GM23248 (cell line): ENCODE measurements at regions not wholly inside any gene's neighbourhood (a gene's known extent, or its start where the extent isn't known, plus 50 kb on each side); places are given as distances from the start of the nearest gene placed in this dataset.

ENCODE experiments used
- DNase-seq: peaks from one replicate; pipeline ENCODE4 v3.0.0-alpha.2; 2015
- H2AFZ ChIP-seq: fragments of 200-600 bp; sonication (generic); 2 replicates; pipeline ENCODE4 v1.6.1; 2016; ENCODE audit warnings: antibody characterized with exemption
- H3F3A ChIP-seq: fragments of 200-600 bp; sonication (generic); 2 replicates; pipeline ENCODE4 v1.6.1; 2016; ENCODE audit warnings: mild to moderate bottlenecking, antibody characterized with exemption, mixed run types; ENCODE audit not compliant: insufficient read depth
- H3K27ac ChIP-seq: fragments of 200-600 bp; sonication (generic); 2 replicates; pipeline ENCODE4 v1.5.1; 2016; ENCODE audit warnings: mild to moderate bottlenecking
- H3K27me3 ChIP-seq: fragments of 200-600 bp; sonication (generic); replicated peaks from 2 replicates; pipeline ENCODE4 v1.6.1; 2016; ENCODE audit warnings: mild to moderate bottlenecking; ENCODE audit not compliant: insufficient read depth
- H3K36me3 ChIP-seq: fragments of 200-600 bp; sonication (generic); 2 replicates; pipeline ENCODE4 v1.6.1; 2016; ENCODE audit warnings: low read depth, mild to moderate bottlenecking
- H3K4me1 ChIP-seq: fragments of 200-600 bp; sonication (generic); 2 replicates; pipeline ENCODE4 v1.6.1; 2016; ENCODE audit warnings: mild to moderate bottlenecking; ENCODE audit not compliant: insufficient read depth
- H3K4me2 ChIP-seq: fragments of 200-600 bp; sonication (generic); one replicate; pipeline ENCODE4 v1.6.1; 2016; ENCODE audit warnings: mild to moderate bottlenecking; ENCODE audit not compliant: unreplicated experiment
- H3K4me3 ChIP-seq: fragments of 200-600 bp; sonication (generic); 2 replicates; pipeline ENCODE4 v1.5.1; 2016; ENCODE audit warnings: mild to moderate bottlenecking
- H3K79me2 ChIP-seq: fragments of 200-600 bp; sonication (generic); 2 replicates; pipeline ENCODE4 v1.6.1; 2016; ENCODE audit warnings: mild to moderate bottlenecking; ENCODE audit not compliant: insufficient read depth
- H3K9ac ChIP-seq: fragments of 200-600 bp; sonication (generic); 2 replicates; pipeline ENCODE4 v1.6.1; 2016; ENCODE audit warnings: mild to moderate bottlenecking
- H3K9me2 ChIP-seq: fragments of 200-600 bp; sonication (generic); 2 replicates; pipeline ENCODE4 v1.6.1; 2016; ENCODE audit warnings: mixed run types, mild to moderate bottlenecking, moderate library complexity; ENCODE audit not compliant: insufficient read depth
- H3K9me3 ChIP-seq: fragments of 200-600 bp; sonication (generic); one replicate; pipeline ENCODE4 v1.6.1; 2017; ENCODE audit warnings: low read depth
- H4K20me1 ChIP-seq: fragments of 200-600 bp; sonication (generic); 2 replicates; pipeline ENCODE4 v1.6.0; 2016; ENCODE audit not compliant: insufficient read depth
- EZH2 ChIP-seq: fragments of 200-600 bp; sonication (generic); IDR thresholded peaks from 2 replicates; pipeline ENCODE4 v1.6.1; 2018; ENCODE audit warnings: antibody characterized with exemption, mild to moderate bottlenecking; ENCODE audit not compliant: insufficient read depth, poor library complexity, severe bottlenecking
- EZH2phosphoT487 ChIP-seq: fragments of 200-600 bp; sonication (generic); IDR thresholded peaks from 2 replicates; pipeline ENCODE4 v1.6.1; 2018; ENCODE audit warnings: antibody characterized with exemption, moderate library complexity, mild to moderate bottlenecking, low read depth; ENCODE audit not compliant: insufficient read depth
- WGBS, 2 experiments: methylation state at CpG; one replicate each; pipeline ENCODE4 v1.1.6; 2015 to 2017; ENCODE audit warnings: low lambda C conversion rate in 2 of 2, low coverage in 1 of 2; ENCODE audit errors: missing lambda C conversion rate in 2 of 2; 5-methylcytosine and 5-hydroxymethylcytosine counted together
- in situ Hi-C: fragments of 300-500 bp; cut with MboI; formaldehyde crosslinking; loops from 2 replicates; pipeline ENCODE4 v1.15.0; 2020

DNA sequence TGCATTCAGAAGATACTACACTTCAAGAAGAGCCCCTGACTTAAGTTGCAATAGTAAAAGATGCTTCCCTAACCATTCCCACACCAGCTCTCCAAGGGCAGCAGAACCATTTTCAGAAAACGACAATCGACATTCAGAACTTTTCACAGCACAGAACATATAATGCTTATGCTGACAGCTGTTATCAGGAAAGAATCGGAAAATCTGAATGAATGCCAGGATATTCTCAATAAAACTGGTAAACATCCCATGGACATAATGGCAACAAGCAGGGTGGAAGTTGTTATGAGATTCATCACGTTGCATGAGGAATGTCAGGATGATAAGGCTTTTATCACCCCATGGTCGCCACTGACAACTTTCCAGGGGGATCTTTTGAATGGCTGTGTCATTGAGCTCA, 246.6 kb upstream of the CHRM3 start:
- in situ Hi-C loops = no loop called here
- no peak overlapping the region for H2AFZ ChIP-seq
- H3K4me1 ChIP-seq = no peaks in the 10 kb centered on the region
- H3K4me2 ChIP-seq = no peak overlapping the region
- no peak overlapping the region for H3K27ac ChIP-seq
- no peak for TF ChIP-seq EZH2
- TF ChIP-seq EZH2phosphoT487 = no peak
- no peak overlapping the region for H3K9ac ChIP-seq
- H3F3A ChIP-seq = no peaks in the 10 kb centered on the region
- H3K27me3 ChIP-seq = no peaks in the 10 kb centered on the region
- no peaks in the 10 kb centered on the region for H4K20me1 ChIP-seq
- DNase-seq = no peak
- no peaks in the 10 kb centered on the region for H3K9me3 ChIP-seq
- H3K4me3 ChIP-seq = no peak overlapping the region
- no peaks in the 10 kb centered on the region for H3K79me2 ChIP-seq
- H3K36me3 ChIP-seq = no peaks in the 10 kb centered on the region
- 8 to 15% methylated on average over 5 of the region's 5 CpGs for WGBS, 2 experiments
- no peaks in the 10 kb centered on the region for H3K9me2 ChIP-seq

- TF ChIP-seq EZH2 = no peak
- no peak for TF ChIP-seq EZH2phosphoT487
- H3F3A ChIP-seq = no peaks in the 10 kb centered on the region
- H3K27ac ChIP-seq = no peak overlapping the region
- H3K4me3 ChIP-seq = no peak overlapping the region
- 8 to 13% methylated on average over 3 of the region's 3 CpGs for WGBS, 2 experiments
- H3K4me2 ChIP-seq = no peak overlapping the region
- no peaks in the 10 kb centered on the region for H3K9me3 ChIP-seq
- in situ Hi-C loops = no loop called here
- H3K79me2 ChIP-seq = no peaks in the 10 kb centered on the region
- H4K20me1 ChIP-seq = no peaks in the 10 kb centered on the region
- H3K9ac ChIP-seq = no peak overlapping the region
- no peaks in the 10 kb centered on the region for H3K36me3 ChIP-seq
- H3K27me3 ChIP-seq = no peaks in the 10 kb centered on the region
- H3K4me1 ChIP-seq = no peaks in the 10 kb centered on the region
- H3K9me2 ChIP-seq = no peaks in the 10 kb centered on the region
- no peak for DNase-seq
- no peak overlapping the region for H2AFZ ChIP-seq
Measured at GRCh38 chr1:239128541-239128940, 257.8 kb upstream of the CHRM3 start.

DNA sequence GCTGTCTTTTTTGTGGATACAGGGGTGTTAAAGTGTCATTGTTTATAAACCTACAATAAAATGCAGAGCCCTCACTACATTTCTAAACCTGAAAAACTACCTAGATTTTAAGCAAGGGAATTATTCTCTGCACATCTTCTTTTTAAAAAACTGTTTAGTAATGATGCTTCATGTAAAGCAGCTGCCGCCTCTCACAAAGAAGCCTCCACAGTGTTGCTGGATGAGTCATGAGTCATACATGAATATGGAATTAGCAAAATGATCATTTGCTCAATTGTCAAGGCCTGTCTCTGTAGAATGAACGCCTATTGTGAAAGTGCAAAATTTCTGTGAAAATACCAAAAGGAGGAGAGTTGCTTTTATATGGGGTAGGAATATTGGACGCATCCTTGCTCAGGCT, 259.5 kb upstream of the CHRM3 start:
- Histone ChIP-seq H3K9ac (no peak overlapping the region), H4K20me1 (no peaks in the 10 kb centered on the region), H3K4me2 (no peak overlapping the region), H3K4me1 (no peaks in the 10 kb centered on the region), H3F3A (no peaks in the 10 kb centered on the region), H3K9me3 (no peaks in the 10 kb centered on the region), H3K9me2 (no peaks in the 10 kb centered on the region), H3K27ac (no peak overlapping the region), H3K27me3 (no peaks in the 10 kb centered on the region), H3K4me3 (no peak overlapping the region), H3K36me3 (no peaks in the 10 kb centered on the region), H3K79me2 (no peaks in the 10 kb centered on the region), H2AFZ (no peak overlapping the region)
- DNase-seq = no peak
- TF ChIP-seq EZH2 = no peak
- no peak for TF ChIP-seq EZH2phosphoT487
- WGBS, 2 experiments = 5% methylated on average over 3 of the region's 3 CpGs
- in situ Hi-C loops = no loop called here

DNA sequence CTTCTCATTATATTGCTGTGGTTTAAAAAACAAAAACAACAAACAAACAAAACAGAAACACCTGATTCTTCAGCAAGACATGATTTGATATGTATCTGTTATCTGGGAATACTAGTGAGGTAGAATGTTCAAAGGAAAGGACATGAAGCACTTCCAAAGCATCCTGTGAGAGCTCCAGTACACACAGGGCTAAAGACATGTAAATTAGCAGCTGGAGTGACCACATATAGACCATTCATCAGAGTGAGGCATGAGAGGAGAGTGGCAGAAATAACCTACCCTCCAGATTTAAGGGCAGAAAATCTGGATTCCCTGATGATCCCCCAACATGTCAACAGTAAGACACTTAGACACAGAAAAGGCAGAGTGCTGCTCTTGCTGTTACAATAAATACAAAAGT, 260.5 kb upstream of the CHRM3 start:
- Histone ChIP-seq H2AFZ (no peak overlapping the region), H3K9me3 (no peaks in the 10 kb centered on the region), H3K36me3 (no peaks in the 10 kb centered on the region), H3K27ac (no peak overlapping the region), H3K79me2 (no peaks in the 10 kb centered on the region), H3K9me2 (no peaks in the 10 kb centered on the region), H4K20me1 (no peaks in the 10 kb centered on the region), H3K4me2 (no peak overlapping the region), H3K9ac (no peak overlapping the region), H3K4me1 (no peaks in the 10 kb centered on the region), H3K4me3 (no peak overlapping the region), H3F3A (no peaks in the 10 kb centered on the region), H3K27me3 (no peaks in the 10 kb centered on the region)
- TF ChIP-seq EZH2phosphoT487 (no peak), EZH2 (no peak)
- in situ Hi-C loops = no loop called here
- DNase-seq = no peak

GRCh38 chr1:239125027-239125426, 261.3 kb upstream of the CHRM3 start:
- no peak overlapping the region for H2AFZ ChIP-seq
- in situ Hi-C loops = no loop called here

More at GRCh38 chr1:239125027-239125426, 261.3 kb upstream of the CHRM3 start:
- Histone ChIP-seq H3F3A (no peaks in the 10 kb centered on the region), H4K20me1 (no peaks in the 10 kb centered on the region), H3K9ac (no peak overlapping the region), H3K79me2 (no peaks in the 10 kb centered on the region), H3K36me3 (no peaks in the 10 kb centered on the region), H3K4me2 (no peak overlapping the region), H3K4me1 (no peaks in the 10 kb centered on the region), H3K4me3 (no peak overlapping the region), H3K9me2 (no peaks in the 10 kb centered on the region), H3K27me3 (no peaks in the 10 kb centered on the region), H3K9me3 (no peaks in the 10 kb centered on the region), H3K27ac (no peak overlapping the region)
- no peak for TF ChIP-seq EZH2phosphoT487
- no peak for TF ChIP-seq EZH2
- no peak for DNase-seq
- 21 to 23% methylated on average over 4 of the region's 4 CpGs for WGBS, 2 experiments
